Lower lobe of right lung (tissue), 2 donors: ENCODE measurements at regions not wholly inside any gene's neighbourhood (a gene's known extent, or its start where the extent isn't known, plus 50 kb on each side); places are given as distances from the start of the nearest gene placed in this dataset.
A peak's percentile ranks its signal among the peaks of the same experiment; 100 is the strongest.

Experiments used
- ATAC-seq, 2 donors: fragments of 200-7000 bp; cut with Tn5 transposase; one replicate each; pipeline ENCODE4 v1.9.1; 2020 to 2022; ENCODE audit warnings: mild to moderate bottlenecking in 2 of 2, moderate library complexity in 2 of 2
- DNase-seq: peaks from one replicate; pipeline ENCODE4 v3.0.0-alpha.2; 2020
- H3K27ac ChIP-seq: fragments of 200-600 bp; one replicate; pipeline ENCODE4 v1.8.0; 2022
- H3K27me3 ChIP-seq: fragments of 200-600 bp; one replicate; pipeline ENCODE4 v1.8.0; 2022; ENCODE audit warnings: low read depth
- H3K36me3 ChIP-seq: fragments of 200-600 bp; one replicate; pipeline ENCODE4 v1.8.0; 2022; ENCODE audit warnings: mild to moderate bottlenecking
- H3K4me1 ChIP-seq: fragments of 200-600 bp; one replicate; pipeline ENCODE4 v1.8.0; 2022
- H3K4me3 ChIP-seq: fragments of 200-600 bp; one replicate; pipeline ENCODE4 v1.8.0; 2022; ENCODE audit warnings: mild to moderate bottlenecking
- H3K9me3 ChIP-seq: fragments of 200-600 bp; one replicate; pipeline ENCODE4 v1.8.0; 2022
- intact Hi-C: fragments of 100-400 bp; cut with DNase I; formaldehyde crosslinking; loops from one replicate; pipeline ENCODE4 v1.11.0; 2022
- TF ChIP-seq, protein P1 (sequence below): fragments of 200-600 bp; IDR thresholded peaks from one replicate; pipeline ENCODE4 v1.8.0; 2022; ENCODE audit warnings: antibody characterized with exemption, mild to moderate bottlenecking
- donor health status: DM: no; HTN: yes; CAD: no; lungs with severe emphysema.

DNA sequence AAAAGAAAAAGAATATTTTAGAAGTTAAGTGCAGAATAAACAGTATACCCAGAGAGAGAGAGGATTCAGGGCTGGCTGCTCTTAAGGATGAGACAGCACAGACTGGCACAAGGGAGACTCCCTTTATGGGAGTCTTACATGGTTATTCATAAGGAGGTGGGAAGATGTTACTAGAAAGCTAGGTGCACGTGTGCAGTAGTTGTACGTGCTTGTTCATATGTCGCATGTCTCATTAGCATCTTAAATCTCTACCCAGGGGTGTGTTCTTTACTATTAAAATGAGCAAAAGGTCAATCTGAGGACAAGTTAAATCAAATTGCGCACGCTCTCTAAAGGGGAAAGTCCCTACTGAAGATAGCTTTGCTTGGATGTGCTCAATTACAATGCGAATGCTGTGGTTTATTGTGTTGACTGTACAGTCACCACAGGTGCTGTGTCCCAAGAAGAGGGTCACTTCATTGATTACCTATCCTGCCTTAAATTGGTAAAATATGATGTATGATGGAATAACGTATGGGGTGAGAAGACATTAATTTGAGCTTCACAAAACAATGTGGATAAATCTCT lies 368.0 kb upstream of the SPHKAP start:
- no peaks in the 10 kb centered on the region for H3K36me3 ChIP-seq

DNA sequence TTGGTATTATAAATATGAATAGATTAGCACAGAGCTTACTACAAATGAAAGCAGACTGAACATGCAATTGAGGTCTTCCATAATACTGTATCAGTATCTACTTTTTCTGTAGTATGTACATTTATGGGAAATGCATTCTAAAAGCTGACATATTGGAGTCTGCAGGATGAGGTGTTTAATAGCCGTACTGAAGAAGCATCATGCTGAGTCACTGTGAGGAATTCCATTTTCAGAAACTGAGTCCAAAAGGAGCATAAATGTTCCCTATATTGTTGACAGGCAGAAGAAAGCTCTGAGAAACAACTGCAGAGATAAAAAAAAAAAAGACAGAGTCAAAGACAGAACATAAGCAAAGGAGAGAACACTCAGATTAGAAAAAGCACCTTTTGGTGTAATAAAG lies 366.7 kb upstream of the SPHKAP start:
- H3K27me3 ChIP-seq = no peaks in the 10 kb centered on the region

More for the DNA sequence above, 368.0 kb upstream of the SPHKAP start:
- H3K9me3 ChIP-seq = no peaks in the 10 kb centered on the region
- intact Hi-C loops = no loop called here
- H3K27ac ChIP-seq = no peak overlapping the region
- ATAC-seq = no peak
- TF ChIP-seq, protein P1, sequence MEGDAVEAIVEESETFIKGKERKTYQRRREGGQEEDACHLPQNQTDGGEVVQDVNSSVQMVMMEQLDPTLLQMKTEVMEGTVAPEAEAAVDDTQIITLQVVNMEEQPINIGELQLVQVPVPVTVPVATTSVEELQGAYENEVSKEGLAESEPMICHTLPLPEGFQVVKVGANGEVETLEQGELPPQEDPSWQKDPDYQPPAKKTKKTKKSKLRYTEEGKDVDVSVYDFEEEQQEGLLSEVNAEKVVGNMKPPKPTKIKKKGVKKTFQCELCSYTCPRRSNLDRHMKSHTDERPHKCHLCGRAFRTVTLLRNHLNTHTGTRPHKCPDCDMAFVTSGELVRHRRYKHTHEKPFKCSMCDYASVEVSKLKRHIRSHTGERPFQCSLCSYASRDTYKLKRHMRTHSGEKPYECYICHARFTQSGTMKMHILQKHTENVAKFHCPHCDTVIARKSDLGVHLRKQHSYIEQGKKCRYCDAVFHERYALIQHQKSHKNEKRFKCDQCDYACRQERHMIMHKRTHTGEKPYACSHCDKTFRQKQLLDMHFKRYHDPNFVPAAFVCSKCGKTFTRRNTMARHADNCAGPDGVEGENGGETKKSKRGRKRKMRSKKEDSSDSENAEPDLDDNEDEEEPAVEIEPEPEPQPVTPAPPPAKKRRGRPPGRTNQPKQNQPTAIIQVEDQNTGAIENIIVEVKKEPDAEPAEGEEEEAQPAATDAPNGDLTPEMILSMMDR = no peak
- no peak for DNase-seq
- H3K4me3 ChIP-seq = no peak overlapping the region
- no peaks in the 10 kb centered on the region for H3K4me1 ChIP-seq
- H3K27me3 ChIP-seq = no peaks in the 10 kb centered on the region

DNA sequence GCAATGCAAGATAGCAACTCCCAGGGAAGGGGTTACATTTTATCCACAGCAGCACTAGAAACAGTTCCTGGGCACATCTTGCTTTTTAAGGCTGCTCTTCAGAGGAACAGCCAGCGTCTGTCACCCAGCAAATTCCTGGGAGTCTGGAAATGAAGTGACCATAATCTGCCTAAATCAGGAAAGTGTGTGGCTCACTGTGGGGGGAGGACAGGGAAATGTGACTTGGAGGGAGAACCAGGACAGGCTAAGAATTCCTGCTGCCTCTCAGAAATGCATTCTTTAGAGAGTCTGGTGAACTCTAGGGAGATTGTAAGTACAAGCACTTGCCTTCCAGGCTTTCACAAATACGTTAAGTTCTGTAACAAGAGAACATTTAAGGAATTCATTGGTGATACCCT lies 364.3 kb upstream of the SPHKAP start:
- H3K27ac ChIP-seq = no peak overlapping the region
- intact Hi-C loops = no loop called here

More for the DNA sequence above, 366.7 kb upstream of the SPHKAP start:
- H3K9me3 ChIP-seq = no peaks in the 10 kb centered on the region
- DNase-seq = no peak
- no peaks in the 10 kb centered on the region for H3K36me3 ChIP-seq
- H3K4me3 ChIP-seq = no peak overlapping the region
- ATAC-seq = no peak
- intact Hi-C loops = no loop called here
- H3K4me1 ChIP-seq = no peaks in the 10 kb centered on the region
- no peak overlapping the region for H3K27ac ChIP-seq
- TF ChIP-seq, protein P1 = no peak

DNA sequence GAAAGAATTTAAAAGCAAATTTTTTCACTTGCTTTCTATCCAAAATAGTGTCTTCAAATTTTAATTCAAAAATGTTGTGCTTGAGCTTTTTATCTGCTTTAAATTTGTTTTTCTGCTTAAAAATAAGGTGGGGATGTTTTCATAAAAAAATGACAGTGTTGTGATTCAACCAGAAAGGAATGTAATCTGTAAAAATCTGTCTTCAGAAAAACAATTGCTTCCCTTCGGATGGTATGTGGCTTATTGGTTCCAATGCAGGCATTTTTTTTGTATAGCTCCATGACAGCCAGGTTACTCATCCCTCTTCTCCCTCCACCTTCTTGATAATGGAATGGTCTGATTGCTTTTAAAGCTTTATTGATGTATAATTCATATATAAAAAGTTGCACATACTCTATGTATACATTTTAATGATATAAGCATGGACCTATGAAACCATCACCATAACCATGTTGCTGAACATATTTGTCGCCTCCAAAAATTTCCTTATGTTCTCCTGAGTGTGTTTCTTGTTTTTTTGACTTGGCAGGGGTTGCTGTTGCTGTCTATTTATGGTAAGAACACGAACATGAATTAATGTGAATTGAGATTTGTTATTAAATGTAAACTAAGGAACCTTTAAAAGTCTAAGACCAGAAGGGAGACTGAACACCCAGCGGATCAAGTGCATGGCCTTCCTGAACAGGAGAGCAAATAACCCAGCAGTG lies 363.7 kb upstream of the SPHKAP start:
- no peaks in the 10 kb centered on the region for H3K27me3 ChIP-seq
- H3K4me1 ChIP-seq = no peaks in the 10 kb centered on the region
- TF ChIP-seq, protein P1 = no peak
- DNase-seq (no peak), ATAC-seq (no peak)
- H3K36me3 ChIP-seq = no peaks in the 10 kb centered on the region
- no peak overlapping the region for H3K27ac ChIP-seq
- no peaks in the 10 kb centered on the region for H3K9me3 ChIP-seq
- H3K4me3 ChIP-seq = no peak overlapping the region
- intact Hi-C loops = no loop called here

More for the DNA sequence above, 364.3 kb upstream of the SPHKAP start:
- TF ChIP-seq, protein P1 = no peak
- Histone ChIP-seq H3K36me3 (no peaks in the 10 kb centered on the region), H3K27me3 (no peaks in the 10 kb centered on the region), H3K4me1 (no peaks in the 10 kb centered on the region), H3K4me3 (no peak overlapping the region), H3K9me3 (no peaks in the 10 kb centered on the region)
- ATAC-seq (peak; percentile 16 to 68), DNase-seq (no peak)

DNA sequence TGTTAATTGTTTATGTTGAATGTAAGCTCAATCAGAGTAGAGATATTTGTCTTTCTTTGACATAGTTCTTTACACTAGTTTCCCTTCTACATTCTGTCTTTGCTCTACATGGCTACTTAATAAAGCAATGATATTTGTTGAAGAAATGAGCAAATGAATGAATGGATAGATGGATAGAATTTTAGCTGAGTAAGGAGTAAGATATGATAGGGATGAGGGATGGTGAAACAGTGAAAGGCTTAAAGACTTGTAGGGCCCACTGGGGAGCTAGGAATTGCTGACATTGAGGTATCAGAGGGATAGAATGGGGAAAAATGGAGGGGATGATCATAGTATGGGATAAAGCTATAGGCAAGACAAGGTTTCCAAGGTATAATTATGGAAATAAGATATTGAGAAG lies 361.6 kb upstream of the SPHKAP start:
- no peak for DNase-seq
- Histone ChIP-seq H3K27ac (no peak overlapping the region), H3K4me3 (no peak overlapping the region), H3K4me1 (no peaks in the 10 kb centered on the region), H3K36me3 (no peaks in the 10 kb centered on the region), H3K9me3 (no peaks in the 10 kb centered on the region), H3K27me3 (no peaks in the 10 kb centered on the region)
- TF ChIP-seq, protein P1 = no peak
- intact Hi-C loops = no loop called here
- ATAC-seq = no peak
